ENCODE measurements at regions not wholly inside any gene's neighbourhood (a gene's known extent, or its start where the extent isn't known, plus 50 kb on each side); places are given as distances from the start of the nearest gene placed in this dataset.
A peak's percentile ranks its signal among the peaks of the same experiment; 100 is the strongest.

DNA sequence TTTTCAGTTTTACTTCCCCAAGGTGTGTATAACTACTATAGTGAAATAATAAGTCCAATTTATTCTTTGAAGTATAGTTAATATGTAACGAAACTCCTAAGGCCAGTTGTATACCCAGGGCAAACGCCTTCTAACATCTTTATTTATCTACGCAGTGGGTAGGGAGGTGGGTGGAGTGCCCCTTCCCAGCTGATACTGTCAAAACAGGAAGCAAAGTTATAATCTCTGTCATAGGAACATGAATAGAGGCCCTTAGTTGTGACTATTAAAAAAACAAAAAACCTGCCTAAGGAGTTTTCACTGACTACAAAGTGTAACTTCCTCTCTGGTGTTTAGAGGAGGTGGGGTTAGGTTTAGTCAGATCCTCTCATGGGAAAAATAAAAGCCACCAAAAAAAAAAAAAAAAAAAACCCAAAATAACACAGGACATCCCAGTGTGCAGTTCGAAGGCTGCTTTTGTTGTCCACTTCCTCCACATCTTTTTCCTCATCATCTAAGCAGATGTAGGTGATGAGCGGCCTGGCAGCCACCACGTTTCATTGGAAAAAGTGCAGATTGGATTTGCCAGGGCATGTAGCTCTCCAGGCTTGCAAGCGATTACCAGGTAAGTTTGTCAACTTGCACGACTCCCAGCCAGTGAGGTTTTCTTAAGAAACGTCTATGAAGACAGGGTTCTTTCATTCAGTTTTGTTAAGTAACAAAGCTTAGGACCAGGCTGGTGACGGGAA lies 58.7 kb downstream of the UTRN start:
- Histone ChIP-seq H3K4me1 (ENCODE audit: insufficient read depth) (peaks cover 15% of the 10 kb centered on the region), H2AFZ (no peak overlapping the region), H3K27ac (ENCODE audit: low read depth) (peak overlapping the region; percentile 79), H3K9me2 (ENCODE audit: insufficient read depth) (no peaks in the 10 kb centered on the region), H3K79me2 (replicated peaks; ENCODE audit: insufficient read depth) (peaks cover 87% of the 10 kb centered on the region), H3K36me3 (ENCODE audit: insufficient read depth) (no peaks in the 10 kb centered on the region), H3K27me3 (ENCODE audit: insufficient read depth) (no peaks in the 10 kb centered on the region), H3K4me2 (no peak overlapping the region; the same call in none of the 2 replicates), H3F3A (replicated peaks; ENCODE audit: low read depth) (no peaks in the 10 kb centered on the region), H3K4me3 (no peak overlapping the region), H4K20me1 (replicated peaks; ENCODE audit: insufficient read depth) (no peaks in the 10 kb centered on the region; the same call in 1 of the 2 replicates)
- H3K9me3 Mint-ChIP-seq, result peaks cover 2% of the 10 kb centered on the region; the same call in 2 of the 3 replicates
- ATAC-seq (no peak), DNase-seq (ENCODE audit: low spot score) (peak; percentile 40)
- peaks cover 2% of the 10 kb centered on the region for H3K27me3 Mint-ChIP-seq (ENCODE audit: insufficient read depth, low read depth, poor library complexity)
- H3K27ac Mint-ChIP-seq, result peak overlapping the region; percentile 7; the same call in 1 of the 2 replicates
- no peak overlapping the region for H3K4me3 Mint-ChIP-seq
- H3K4me1 Mint-ChIP-seq, result peaks cover 28% of the 10 kb centered on the region
- peaks cover 10% of the 10 kb centered on the region for H3K36me3 Mint-ChIP-seq (ENCODE audit: low read depth)
- TF ChIP-seq ZNF331 (CRISPR knock-in tag; IDR thresholded peaks at IDR 0.05; ENCODE audit: low read depth), result no peak
- TF ChIP-seq EZH2phosphoT487 (IDR thresholded peaks at IDR 0.05; ENCODE audit: unreplicated experiment), result no peak
- TF ChIP-seq JUNB (IDR thresholded peaks at IDR 0.05; ENCODE audit: unreplicated experiment), result no peak
- TF ChIP-seq CREB1 (CRISPR knock-in tag; IDR thresholded peaks at IDR 0.05; ENCODE audit: low read depth), result no peak
- TF ChIP-seq NANOG (IDR thresholded peaks at IDR 0.05; ENCODE audit: borderline replicate concordance), result no peak
- no peak for TF ChIP-seq ZNF114 (CRISPR knock-in tag; IDR thresholded peaks at IDR 0.05)

DNA sequence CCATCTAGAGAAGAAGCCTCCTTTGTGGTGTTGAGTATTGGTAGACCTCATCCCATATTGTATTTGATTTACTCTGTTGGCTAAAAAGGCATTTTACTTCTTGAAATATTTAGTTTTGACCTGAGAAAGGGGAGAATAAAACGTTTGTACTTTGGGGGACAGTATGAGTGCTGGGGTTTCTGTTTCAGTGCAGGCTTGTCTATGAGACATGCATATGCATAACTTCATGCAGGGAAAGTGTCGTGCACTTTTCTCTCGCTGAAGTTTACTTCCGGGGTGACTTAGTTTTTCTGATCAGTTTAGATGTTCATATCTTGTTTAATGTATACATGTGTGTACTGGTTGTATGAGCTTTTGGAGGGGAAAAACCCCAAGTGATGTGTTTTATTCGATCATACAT lies 59.5 kb downstream of the UTRN start:
- Mint-ChIP-seq H3K36me3 (ENCODE audit: low read depth) (peaks cover 10% of the 10 kb centered on the region), H3K4me1 (peaks cover 30% of the 10 kb centered on the region), H3K27me3 (ENCODE audit: insufficient read depth, low read depth, poor library complexity) (peaks cover 3% of the 10 kb centered on the region), H3K27ac (peak overlapping the region; percentile 46), H3K9me3 (peaks cover 2% of the 10 kb centered on the region; the same call in 2 of the 3 replicates), H3K4me3 (no peak overlapping the region)
- Histone ChIP-seq H3K27ac (ENCODE audit: low read depth) (peak overlapping the region; percentile 79), H3K36me3 (ENCODE audit: insufficient read depth) (no peaks in the 10 kb centered on the region), H3K4me2 (no peak overlapping the region; the same call in 1 of the 2 replicates), H3F3A (replicated peaks; ENCODE audit: low read depth) (no peaks in the 10 kb centered on the region), H3K79me2 (replicated peaks; ENCODE audit: insufficient read depth) (peaks cover 85% of the 10 kb centered on the region), H3K27me3 (ENCODE audit: insufficient read depth) (no peaks in the 10 kb centered on the region), H2AFZ (no peak overlapping the region), H3K9me2 (ENCODE audit: insufficient read depth) (no peaks in the 10 kb centered on the region), H3K4me3 (no peak overlapping the region), H4K20me1 (replicated peaks; ENCODE audit: insufficient read depth) (no peaks in the 10 kb centered on the region), H3K4me1 (ENCODE audit: insufficient read depth) (peaks cover 21% of the 10 kb centered on the region)
- no peak for ATAC-seq
- DNase-seq (ENCODE audit: low spot score), result no peak
- no peak for TF ChIP-seq JUNB (IDR thresholded peaks at IDR 0.05; ENCODE audit: unreplicated experiment)

DNA sequence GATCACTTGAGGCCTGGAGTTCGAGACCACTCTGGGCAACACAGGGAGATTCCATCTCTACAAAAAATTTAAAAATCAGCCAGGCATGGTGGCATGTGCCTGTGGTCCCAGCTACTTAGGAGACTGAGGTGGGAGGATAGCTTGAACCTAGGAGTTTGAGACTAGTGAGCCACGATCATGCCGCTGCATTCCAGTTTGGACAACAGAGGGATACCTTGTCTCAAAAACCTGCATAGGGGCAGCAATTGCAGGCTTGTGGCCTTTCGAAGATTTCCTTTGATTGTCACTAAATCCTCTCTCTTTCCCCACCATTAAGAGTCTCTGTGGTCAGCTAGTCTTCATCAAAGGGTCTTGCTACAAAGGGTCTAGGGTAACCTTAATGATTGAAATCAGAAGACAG lies 60.3 kb downstream of the UTRN start:
- DNase-seq (ENCODE audit: low spot score), result no peak
- H3K4me1 Mint-ChIP-seq, result peaks cover 31% of the 10 kb centered on the region

More for the DNA sequence above, 60.3 kb downstream of the UTRN start:
- no peak overlapping the region for H3K27ac ChIP-seq (ENCODE audit: low read depth)
- no peaks in the 10 kb centered on the region for H3F3A ChIP-seq (replicated peaks; ENCODE audit: low read depth)
- Mint-ChIP-seq H3K9me3 (peaks cover 2% of the 10 kb centered on the region; the same call in 2 of the 3 replicates), H3K36me3 (ENCODE audit: low read depth) (peaks cover 10% of the 10 kb centered on the region), H3K27me3 (ENCODE audit: insufficient read depth, low read depth, poor library complexity) (peaks cover 6% of the 10 kb centered on the region), H3K4me3 (no peak overlapping the region), H3K27ac (no peak overlapping the region; the same call in 1 of the 2 replicates)
- no peak overlapping the region for H3K4me3 ChIP-seq
- no peak overlapping the region for H2AFZ ChIP-seq
- no peaks in the 10 kb centered on the region for H3K27me3 ChIP-seq (ENCODE audit: insufficient read depth)
- no peaks in the 10 kb centered on the region for H4K20me1 ChIP-seq (replicated peaks; ENCODE audit: insufficient read depth)
- peaks cover 82% of the 10 kb centered on the region for H3K79me2 ChIP-seq (replicated peaks; ENCODE audit: insufficient read depth)
- no peak for ATAC-seq
- H3K4me1 ChIP-seq (ENCODE audit: insufficient read depth), result peaks cover 28% of the 10 kb centered on the region
- H3K36me3 ChIP-seq (ENCODE audit: insufficient read depth), result no peaks in the 10 kb centered on the region
- TF ChIP-seq, protein P1, sequence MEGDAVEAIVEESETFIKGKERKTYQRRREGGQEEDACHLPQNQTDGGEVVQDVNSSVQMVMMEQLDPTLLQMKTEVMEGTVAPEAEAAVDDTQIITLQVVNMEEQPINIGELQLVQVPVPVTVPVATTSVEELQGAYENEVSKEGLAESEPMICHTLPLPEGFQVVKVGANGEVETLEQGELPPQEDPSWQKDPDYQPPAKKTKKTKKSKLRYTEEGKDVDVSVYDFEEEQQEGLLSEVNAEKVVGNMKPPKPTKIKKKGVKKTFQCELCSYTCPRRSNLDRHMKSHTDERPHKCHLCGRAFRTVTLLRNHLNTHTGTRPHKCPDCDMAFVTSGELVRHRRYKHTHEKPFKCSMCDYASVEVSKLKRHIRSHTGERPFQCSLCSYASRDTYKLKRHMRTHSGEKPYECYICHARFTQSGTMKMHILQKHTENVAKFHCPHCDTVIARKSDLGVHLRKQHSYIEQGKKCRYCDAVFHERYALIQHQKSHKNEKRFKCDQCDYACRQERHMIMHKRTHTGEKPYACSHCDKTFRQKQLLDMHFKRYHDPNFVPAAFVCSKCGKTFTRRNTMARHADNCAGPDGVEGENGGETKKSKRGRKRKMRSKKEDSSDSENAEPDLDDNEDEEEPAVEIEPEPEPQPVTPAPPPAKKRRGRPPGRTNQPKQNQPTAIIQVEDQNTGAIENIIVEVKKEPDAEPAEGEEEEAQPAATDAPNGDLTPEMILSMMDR (conservative IDR thresholded peaks at IDR 0.05; ENCODE audit: low read depth in 2 of 2), result 0 out of 4 replicates have a peak, but pooled peaks of 1 of the 2 experiments have one; percentile 8
- TF ChIP-seq, protein P2, sequence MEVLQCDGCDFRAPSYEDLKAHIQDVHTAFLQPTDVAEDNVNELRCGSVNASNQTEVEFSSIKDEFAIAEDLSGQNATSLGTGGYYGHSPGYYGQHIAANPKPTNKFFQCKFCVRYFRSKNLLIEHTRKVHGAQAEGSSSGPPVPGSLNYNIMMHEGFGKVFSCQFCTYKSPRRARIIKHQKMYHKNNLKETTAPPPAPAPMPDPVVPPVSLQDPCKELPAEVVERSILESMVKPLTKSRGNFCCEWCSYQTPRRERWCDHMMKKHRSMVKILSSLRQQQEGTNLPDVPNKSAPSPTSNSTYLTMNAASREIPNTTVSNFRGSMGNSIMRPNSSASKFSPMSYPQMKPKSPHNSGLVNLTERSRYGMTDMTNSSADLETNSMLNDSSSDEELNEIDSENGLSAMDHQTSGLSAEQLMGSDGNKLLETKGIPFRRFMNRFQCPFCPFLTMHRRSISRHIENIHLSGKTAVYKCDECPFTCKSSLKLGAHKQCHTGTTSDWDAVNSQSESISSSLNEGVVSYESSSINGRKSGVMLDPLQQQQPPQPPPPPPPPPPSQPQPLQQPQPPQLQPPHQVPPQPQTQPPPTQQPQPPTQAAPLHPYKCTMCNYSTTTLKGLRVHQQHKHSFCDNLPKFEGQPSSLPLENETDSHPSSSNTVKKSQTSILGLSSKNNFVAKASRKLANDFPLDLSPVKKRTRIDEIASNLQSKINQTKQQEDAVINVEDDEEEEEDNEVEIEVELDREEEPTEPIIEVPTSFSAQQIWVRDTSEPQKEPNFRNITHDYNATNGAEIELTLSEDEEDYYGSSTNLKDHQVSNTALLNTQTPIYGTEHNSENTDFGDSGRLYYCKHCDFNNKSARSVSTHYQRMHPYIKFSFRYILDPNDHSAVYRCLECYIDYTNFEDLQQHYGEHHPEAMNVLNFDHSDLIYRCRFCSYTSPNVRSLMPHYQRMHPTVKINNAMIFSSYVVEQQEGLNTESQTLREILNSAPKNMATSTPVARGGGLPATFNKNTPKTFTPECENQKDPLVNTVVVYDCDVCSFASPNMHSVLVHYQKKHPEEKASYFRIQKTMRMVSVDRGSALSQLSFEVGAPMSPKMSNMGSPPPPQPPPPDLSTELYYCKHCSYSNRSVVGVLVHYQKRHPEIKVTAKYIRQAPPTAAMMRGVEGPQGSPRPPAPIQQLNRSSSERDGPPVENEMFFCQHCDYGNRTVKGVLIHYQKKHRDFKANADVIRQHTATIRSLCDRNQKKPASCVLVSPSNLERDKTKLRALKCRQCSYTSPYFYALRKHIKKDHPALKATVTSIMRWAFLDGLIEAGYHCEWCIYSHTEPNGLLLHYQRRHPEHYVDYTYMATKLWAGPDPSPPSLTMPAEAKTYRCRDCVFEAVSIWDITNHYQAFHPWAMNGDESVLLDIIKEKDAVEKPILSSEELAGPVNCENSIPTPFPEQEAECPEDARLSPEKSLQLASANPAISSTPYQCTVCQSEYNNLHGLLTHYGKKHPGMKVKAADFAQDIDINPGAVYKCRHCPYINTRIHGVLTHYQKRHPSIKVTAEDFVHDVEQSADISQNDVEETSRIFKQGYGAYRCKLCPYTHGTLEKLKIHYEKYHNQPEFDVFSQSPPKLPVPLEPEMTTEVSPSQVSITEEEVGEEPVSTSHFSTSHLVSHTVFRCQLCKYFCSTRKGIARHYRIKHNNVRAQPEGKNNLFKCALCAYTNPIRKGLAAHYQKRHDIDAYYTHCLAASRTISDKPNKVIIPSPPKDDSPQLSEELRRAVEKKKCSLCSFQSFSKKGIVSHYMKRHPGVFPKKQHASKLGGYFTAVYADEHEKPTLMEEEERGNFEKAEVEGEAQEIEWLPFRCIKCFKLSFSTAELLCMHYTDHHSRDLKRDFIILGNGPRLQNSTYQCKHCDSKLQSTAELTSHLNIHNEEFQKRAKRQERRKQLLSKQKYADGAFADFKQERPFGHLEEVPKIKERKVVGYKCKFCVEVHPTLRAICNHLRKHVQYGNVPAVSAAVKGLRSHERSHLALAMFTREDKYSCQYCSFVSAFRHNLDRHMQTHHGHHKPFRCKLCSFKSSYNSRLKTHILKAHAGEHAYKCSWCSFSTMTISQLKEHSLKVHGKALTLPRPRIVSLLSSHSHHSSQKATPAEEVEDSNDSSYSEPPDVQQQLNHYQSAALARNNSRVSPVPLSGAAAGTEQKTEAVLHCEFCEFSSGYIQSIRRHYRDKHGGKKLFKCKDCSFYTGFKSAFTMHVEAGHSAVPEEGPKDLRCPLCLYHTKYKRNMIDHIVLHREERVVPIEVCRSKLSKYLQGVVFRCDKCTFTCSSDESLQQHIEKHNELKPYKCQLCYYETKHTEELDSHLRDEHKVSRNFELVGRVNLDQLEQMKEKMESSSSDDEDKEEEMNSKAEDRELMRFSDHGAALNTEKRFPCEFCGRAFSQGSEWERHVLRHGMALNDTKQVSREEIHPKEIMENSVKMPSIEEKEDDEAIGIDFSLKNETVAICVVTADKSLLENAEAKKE (CRISPR knock-in tag; IDR thresholded peaks at IDR 0.05), result no peak
- H3K4me2 ChIP-seq, result no peak overlapping the region
- no peaks in the 10 kb centered on the region for H3K9me2 ChIP-seq (ENCODE audit: insufficient read depth)

Data from GM23338 (cell line).